ENCODE measurements at regions not wholly inside any gene's neighbourhood (a gene's known extent, or its start where the extent isn't known, plus 50 kb on each side); places are given as distances from the start of the nearest gene placed in this dataset.
"Not testable (repeated sequence)": the region's sequence is repeated elsewhere in the genome, so short reads cannot be mapped to it uniquely, and the experiment has no call there.

DNA sequence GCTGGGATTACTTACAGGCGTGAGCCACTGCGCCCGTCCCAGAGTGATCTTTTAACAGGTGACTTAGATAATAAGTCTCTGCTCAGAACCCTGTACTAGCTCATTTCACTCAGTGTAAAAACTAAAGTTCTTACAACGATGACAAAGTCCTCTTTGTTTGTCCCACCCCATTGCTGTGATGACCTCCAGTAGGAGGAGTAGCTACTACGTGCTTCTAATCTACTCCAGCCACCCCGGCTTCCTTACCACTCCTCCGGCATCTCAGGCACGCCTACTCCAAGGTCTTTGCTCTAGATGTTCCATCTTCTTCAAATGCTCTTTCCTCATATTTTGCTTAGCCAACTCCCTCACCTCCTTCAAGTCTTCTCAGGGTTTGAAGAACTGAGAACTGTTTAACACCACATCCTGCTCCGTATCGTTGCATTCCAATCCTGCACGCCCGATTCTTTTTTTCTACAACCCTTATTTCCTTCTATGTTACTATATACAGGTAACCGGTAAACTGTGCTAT lies 108.4 kb upstream of the METTL14 start:
- TF ChIP-seq, protein P1, sequence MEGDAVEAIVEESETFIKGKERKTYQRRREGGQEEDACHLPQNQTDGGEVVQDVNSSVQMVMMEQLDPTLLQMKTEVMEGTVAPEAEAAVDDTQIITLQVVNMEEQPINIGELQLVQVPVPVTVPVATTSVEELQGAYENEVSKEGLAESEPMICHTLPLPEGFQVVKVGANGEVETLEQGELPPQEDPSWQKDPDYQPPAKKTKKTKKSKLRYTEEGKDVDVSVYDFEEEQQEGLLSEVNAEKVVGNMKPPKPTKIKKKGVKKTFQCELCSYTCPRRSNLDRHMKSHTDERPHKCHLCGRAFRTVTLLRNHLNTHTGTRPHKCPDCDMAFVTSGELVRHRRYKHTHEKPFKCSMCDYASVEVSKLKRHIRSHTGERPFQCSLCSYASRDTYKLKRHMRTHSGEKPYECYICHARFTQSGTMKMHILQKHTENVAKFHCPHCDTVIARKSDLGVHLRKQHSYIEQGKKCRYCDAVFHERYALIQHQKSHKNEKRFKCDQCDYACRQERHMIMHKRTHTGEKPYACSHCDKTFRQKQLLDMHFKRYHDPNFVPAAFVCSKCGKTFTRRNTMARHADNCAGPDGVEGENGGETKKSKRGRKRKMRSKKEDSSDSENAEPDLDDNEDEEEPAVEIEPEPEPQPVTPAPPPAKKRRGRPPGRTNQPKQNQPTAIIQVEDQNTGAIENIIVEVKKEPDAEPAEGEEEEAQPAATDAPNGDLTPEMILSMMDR (IDR thresholded peaks at IDR 0.05), result not testable (repeated sequence)
- not testable (repeated sequence) for TF ChIP-seq POLR2A (IDR thresholded peaks at IDR 0.05); EP300 (IDR thresholded peaks at IDR 0.05; ENCODE audit: low read depth); POLR2AphosphoS5 (IDR thresholded peaks at IDR 0.05)
